AG04450 (cell line): ENCODE measurements at regions not wholly inside any gene's neighbourhood (a gene's known extent, or its start where the extent isn't known, plus 50 kb on each side); places are given as distances from the start of the nearest gene placed in this dataset.
"Not testable (repeated sequence)": the region's sequence is repeated elsewhere in the genome, so short reads cannot be mapped to it uniquely, and the experiment has no call there.

Experiments used
- CTCF ChIA-PET: fragments of 300-600, 350-600 bp; formaldehyde crosslinking; extraction: SDS; loops from one replicate; lab custom pipeline; 2022; ENCODE audit warnings: antibody characterized with exemption, inconsistent platforms; lab: Charles Lee
- POLR2A ChIA-PET: fragments of 350-600 bp; formaldehyde crosslinking; extraction: SDS; loops from one replicate; lab custom pipeline; 2021; ENCODE audit warnings: antibody characterized with exemption, inconsistent platforms; lab: Yijun Ruan, JAX
- DNase-seq: peaks from one replicate; pipeline ENCODE4 v3.0.0-alpha.2; 2011; ENCODE audit warnings: low read depth, low spot score
- H3K27ac ChIP-seq: one replicate; pipeline ENCODE4 v1.5.1; 2012; ENCODE audit warnings: low read depth, low read length, control low read depth
- H3K27me3 ChIP-seq: one replicate; pipeline ENCODE4 v1.6.0; 2012; ENCODE audit warnings: low read length; ENCODE audit not compliant: control insufficient read depth, insufficient read depth
- H3K4me3 ChIP-seq: 2 replicates; pipeline ENCODE4 v1.5.1; 2011; ENCODE audit warnings: mild to moderate bottlenecking, low read depth, low read length, control low read depth
- H3K9me3 ChIP-seq: 2 replicates; pipeline ENCODE4 v1.5.1; 2012; ENCODE audit warnings: low read length; ENCODE audit not compliant: control insufficient read depth, insufficient read depth
- TF ChIP-seq, protein P1 (sequence below): IDR thresholded peaks from 2 replicates; pipeline ENCODE4 v1.5.1; 2011; ENCODE audit warnings: low read depth, low read length, control low read depth, inconsistent platforms

DNA sequence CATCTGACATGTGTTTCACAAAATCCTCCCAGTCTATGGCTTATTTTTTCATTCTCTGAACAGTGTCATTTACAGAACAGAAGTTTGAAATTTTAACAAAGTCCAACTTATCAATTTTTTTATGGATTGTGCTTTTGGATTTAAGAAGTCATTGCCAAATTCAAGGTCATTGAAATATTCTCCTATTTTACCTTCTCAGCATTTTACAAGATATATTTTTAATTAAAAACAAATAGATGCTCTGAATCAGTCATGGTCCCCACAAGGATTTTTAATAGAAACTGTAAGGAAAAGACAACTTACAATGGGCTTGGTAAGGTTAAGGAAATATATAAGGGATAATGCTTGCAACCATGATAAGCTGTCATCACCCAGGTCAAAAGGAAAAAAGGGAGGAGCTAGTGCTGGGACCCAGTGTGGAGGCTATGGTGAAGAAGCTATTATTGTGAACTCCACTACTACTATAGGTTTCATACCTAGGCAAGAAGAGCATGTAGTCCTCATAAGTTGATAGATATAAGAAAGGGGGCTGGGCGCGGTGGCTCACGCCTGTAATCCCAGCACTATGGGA is 144.5 kb upstream of the KCNJ15 start:
- Histone ChIP-seq H3K27me3 (peaks cover 2% of the 10 kb centered on the region), H3K4me3 (no peak overlapping the region), H3K9me3 (no peaks in the 10 kb centered on the region), H3K27ac (no peak overlapping the region)
- no peak for DNase-seq
- TF ChIP-seq, protein P1, sequence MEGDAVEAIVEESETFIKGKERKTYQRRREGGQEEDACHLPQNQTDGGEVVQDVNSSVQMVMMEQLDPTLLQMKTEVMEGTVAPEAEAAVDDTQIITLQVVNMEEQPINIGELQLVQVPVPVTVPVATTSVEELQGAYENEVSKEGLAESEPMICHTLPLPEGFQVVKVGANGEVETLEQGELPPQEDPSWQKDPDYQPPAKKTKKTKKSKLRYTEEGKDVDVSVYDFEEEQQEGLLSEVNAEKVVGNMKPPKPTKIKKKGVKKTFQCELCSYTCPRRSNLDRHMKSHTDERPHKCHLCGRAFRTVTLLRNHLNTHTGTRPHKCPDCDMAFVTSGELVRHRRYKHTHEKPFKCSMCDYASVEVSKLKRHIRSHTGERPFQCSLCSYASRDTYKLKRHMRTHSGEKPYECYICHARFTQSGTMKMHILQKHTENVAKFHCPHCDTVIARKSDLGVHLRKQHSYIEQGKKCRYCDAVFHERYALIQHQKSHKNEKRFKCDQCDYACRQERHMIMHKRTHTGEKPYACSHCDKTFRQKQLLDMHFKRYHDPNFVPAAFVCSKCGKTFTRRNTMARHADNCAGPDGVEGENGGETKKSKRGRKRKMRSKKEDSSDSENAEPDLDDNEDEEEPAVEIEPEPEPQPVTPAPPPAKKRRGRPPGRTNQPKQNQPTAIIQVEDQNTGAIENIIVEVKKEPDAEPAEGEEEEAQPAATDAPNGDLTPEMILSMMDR = no peak
- ChIA-PET CTCF (interaction anchor here (1.9 kb wide), 1 partner anchor 15 kb away, joined by 5 read pairs; no protein-coding TSS in a partner anchor), POLR2A (no interaction called here)

- Histone ChIP-seq H3K9me3 (no peaks in the 10 kb centered on the region), H3K27ac (no peak overlapping the region), H3K4me3 (no peak overlapping the region), H3K27me3 (peaks cover 4% of the 10 kb centered on the region)
- no peak for DNase-seq
- TF ChIP-seq, protein P1 = no peak
- ChIA-PET POLR2A (no interaction called here), CTCF (no interaction called here)
Observed at GRCh38 chr21:38114717-38115333, 142.0 kb upstream of the KCNJ15 start.

GRCh38 chr21:38115870-38116269 is 140.9 kb upstream of the KCNJ15 start:
- POLR2A ChIA-PET = no interaction called here
- TF ChIP-seq, protein P1 = no peak
- H3K4me3 ChIP-seq = no peak overlapping the region
- no peak for DNase-seq
- CTCF ChIA-PET = interaction anchor here (1.2 to 1.4 kb wide), 2 partner anchors 11 to 12 kb away, joined by 3 to 6 read pairs; no protein-coding TSS in a partner anchor
- no peaks in the 10 kb centered on the region for H3K9me3 ChIP-seq
- peaks cover 4% of the 10 kb centered on the region for H3K27me3 ChIP-seq
- H3K27ac ChIP-seq = no peak overlapping the region

- ChIA-PET CTCF (interaction anchor here (0.7 to 2.1 kb wide), 4 partner anchors 30 to 445 kb away, joined by 3 to 7 read pairs (median 4); no protein-coding TSS in a partner anchor), POLR2A (no interaction called here)
- Histone ChIP-seq H3K9me3 (no peaks in the 10 kb centered on the region), H3K27ac (no peak overlapping the region), H3K4me3 (no peak overlapping the region), H3K27me3 (peaks cover 4% of the 10 kb centered on the region)
- DNase-seq = no peak
- TF ChIP-seq, protein P1 = no peak
Observed at GRCh38 chr21:38119793-38120192, 137.0 kb upstream of the KCNJ15 start.

GRCh38 chr21:38120679-38120983 is 136.2 kb upstream of the KCNJ15 start:
- H3K27me3 ChIP-seq, DNase-seq, H3K4me3 ChIP-seq, H3K9me3 ChIP-seq, POLR2A ChIA-PET, H3K27ac ChIP-seq: not testable (repeated sequence)
- CTCF ChIA-PET = interaction anchor here (0.6 to 2.1 kb wide), 5 partner anchors 20 to 446 kb away, joined by 3 to 7 read pairs (median 4); no protein-coding TSS in a partner anchor
